HG03342 (cell line): ENCODE measurements at regions not wholly inside any gene's neighbourhood (a gene's known extent, or its start where the extent isn't known, plus 50 kb on each side); places are given as distances from the start of the nearest gene placed in this dataset.
"Not testable (repeated sequence)": the region's sequence is repeated elsewhere in the genome, so short reads cannot be mapped to it uniquely, and the experiment has no call there.

ENCODE experiments used
- ATAC-seq: cut with Tn5 transposase; IDR thresholded peaks from one replicate; pipeline ENCODE4 v1.9.1; 2021; ENCODE audit warnings: mild to moderate bottlenecking, moderate library complexity; ENCODE audit not compliant: unreplicated experiment

DNA sequence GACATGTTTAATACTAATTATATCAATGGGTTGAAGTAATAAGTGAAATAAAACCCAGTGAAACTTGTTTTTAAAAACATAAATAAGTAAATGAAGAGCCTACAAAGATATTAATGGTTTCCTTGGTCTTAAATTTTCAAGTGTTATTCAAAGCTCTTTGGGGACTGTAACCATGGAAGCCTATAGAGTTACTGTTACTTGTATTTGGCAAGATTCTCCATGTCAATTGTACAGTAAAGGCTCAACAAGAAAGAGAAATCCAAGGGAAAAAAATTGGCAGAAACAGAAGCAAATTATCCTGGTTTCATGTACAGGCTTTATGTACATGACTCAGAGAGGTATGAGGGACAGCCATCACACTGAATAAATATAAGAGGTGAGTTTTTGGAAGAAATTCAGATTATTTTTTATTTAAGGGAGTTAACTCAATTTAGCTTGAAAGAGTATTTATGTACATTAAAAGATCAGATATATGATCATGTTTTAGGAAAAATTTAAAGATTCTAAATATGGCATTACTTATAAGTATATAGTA, 151.1 kb upstream of the HMGA2 start:
- ATAC-seq = no peak

DNA sequence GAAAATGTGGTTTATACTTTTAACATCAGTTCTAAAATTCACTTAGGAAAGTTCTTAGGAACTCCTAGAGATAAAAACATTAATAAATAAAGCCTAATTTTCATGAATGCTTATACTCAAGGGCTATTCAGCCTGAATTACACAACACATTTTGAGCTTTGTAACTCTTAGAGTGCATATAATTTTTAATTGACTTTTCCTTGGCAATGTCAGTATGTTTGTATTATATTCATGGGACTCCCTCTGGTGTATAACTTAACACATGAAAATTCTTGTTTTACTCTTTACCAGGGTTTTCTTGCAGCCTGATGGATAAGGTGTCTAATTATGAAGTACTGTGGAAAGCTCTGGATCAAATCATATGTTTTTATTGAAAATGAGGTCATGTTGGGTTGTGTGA, 150.6 kb upstream of the HMGA2 start:
- ATAC-seq = no peak

DNA sequence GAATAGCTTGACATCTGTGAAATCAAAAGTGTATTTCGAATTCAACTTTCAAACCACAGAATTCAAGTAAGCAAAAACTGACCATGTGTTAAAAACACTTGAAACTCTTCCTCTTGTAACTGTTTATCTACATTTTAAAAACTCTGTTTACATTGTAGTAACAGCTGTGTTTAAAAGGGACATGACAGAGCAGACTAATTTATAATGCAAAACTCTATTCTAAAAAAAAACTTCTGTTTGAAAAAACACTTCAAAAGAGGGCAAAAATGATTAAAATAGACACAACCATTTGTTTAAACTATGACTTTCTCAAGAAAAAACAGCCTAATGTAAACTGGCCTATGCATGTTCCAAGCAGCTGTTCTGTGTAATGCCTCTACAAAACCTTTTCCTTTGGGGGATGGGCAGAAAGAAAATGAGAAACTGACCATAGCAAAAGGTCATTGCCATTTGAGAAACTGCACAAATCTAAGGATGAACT, 149.1 kb upstream of the HMGA2 start:
- ATAC-seq = no peak

DNA sequence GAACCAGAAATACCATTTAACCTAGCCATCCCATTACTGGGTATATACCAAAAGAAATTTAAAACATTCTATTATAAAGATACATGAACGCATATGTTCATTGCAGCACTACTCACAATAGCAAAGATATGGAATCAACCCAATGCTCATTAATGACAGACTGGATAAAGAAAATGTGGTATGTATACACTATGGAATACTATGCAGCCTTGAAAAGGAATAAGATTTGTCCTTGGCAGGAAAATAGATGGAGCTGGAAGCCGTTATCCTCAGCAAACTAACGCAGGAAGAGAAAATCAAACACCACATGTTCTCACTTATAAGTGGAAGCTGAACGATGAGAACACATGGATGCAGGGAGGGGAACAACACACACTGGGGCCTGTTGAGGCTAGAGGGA, 146.1 kb upstream of the HMGA2 start:
- not testable (repeated sequence) for ATAC-seq

DNA sequence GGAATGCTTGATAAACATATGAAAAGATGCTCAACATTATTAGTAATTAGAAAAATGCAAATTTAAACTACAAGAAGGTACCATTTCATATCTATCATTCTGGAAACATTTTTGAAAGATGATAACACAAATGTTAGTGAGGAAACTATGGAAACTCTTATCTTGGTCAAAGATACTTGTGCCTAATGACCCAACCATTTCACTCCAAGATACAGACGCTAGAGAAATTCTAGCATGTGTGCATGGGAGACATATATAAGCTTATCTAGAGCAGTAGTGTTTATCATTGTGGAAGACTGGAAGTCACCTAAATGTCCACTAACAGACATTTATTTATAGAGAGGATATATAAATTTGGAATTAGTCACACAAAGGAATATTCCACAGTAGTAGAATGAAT, 143.1 kb upstream of the HMGA2 start:
- ATAC-seq = no peak

DNA sequence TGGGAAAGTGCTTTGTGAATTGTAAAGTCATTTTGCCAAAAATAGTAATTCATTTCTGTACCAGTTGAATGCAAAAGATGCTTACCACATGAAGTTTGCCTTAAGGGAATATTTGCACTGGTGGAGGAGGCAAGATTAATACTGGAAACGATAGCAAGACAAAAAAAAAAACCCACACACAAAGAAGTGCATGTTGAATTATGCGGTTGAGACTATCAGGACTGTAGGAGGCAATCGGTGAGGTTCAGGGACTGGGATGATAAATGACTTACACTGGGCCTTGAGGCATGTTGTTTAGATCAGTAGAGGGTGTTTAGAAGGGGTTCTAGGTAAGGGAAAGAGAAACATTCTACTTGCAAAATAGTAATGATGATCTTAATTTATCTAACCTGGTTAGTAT, 142.2 kb upstream of the HMGA2 start:
- ATAC-seq = no peak

DNA sequence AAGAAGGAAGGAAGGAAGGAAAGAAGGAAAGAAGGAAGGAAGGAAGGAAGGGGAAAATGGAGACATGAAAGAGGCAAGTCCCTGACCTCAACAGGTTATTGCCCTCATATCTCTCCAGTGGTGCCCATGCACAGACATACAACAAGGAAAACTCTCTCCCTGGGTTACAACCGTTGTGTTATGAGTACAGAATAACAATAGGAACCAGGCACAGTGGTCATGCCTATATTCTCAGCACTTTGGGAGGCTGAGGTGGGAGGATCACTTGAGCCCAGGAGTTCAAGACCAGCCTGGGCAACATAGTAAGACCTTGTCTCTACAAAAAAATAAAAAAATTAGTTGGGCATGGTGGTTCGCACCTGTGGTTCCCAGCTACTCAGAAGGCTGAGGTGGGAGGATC, 139.4 kb upstream of the HMGA2 start:
- ATAC-seq = no peak

DNA sequence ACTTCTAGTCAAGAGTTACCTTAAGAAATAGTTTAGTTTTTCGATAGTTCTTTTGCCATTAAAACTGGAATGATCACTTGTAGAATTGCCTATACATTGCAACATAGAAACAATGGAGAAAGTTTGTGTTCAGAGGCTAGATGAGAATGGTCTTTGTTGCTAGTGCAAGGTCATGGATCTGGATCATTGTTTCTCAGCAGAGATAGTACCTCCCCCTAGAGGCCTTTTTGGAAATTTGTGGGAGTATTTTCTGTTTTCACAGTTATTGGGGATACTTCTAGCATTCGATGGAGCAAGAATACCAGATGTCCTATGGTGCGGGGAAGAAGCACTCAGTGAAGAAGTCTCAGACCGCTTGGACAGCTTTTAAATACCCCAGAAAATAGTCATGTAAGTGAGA, 138.8 kb upstream of the HMGA2 start:
- no peak for ATAC-seq

DNA sequence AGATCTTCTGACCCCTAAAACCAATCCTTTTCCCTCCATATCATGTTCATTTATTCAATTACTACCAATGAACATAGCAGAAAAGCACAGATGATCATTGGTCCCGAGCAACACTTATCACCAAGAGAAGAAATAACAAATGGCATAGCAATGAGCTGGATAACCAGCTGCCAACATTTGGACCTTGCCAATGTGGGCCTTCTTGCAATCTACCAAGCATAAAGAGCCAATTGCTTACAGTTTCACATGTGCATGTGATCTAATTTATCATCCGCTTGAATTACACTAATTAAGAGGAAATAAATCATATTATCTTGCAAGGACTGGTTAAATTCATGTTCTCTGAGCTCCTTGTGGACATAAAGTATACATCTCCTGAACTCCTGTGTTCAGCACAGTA, 134.8 kb upstream of the HMGA2 start:
- ATAC-seq = no peak

DNA sequence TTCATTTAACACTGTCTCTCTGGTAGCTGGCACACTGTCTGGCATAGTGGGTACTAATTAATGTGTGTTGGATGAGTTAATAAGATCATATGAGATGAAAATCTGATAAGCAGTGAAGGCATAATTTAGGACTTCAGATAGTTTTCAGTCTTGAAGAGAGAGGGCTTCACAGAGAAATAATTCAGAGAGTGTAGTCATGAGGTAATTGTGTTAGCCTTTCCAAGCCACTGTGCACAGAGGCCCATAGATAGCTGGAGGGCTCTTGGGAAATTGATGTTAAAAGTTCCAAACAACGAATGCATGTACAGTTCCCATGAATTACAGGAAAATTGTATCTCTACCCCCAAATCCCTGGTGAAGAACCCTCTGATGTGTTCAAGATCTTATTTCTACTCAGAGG, 133.8 kb upstream of the HMGA2 start:
- ATAC-seq = no peak

DNA sequence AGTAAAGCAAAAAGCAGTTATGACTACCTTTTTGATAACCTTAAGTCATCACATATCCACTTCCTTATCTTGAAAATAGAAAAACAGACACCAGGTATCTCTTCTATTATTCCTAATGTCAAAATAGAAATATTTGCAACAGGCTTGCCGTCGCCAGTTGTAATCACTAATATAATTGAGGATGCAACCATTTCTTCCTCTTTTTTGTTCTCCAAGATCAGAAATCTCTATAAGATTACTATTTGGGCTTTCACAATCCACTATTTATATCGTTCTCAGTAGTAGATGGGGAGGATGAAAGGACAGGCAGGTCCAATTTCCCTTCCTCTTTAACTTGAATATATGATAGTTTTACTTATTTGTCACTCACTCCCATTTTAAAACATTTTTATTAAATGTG, 130.2 kb upstream of the HMGA2 start:
- ATAC-seq = no peak

DNA sequence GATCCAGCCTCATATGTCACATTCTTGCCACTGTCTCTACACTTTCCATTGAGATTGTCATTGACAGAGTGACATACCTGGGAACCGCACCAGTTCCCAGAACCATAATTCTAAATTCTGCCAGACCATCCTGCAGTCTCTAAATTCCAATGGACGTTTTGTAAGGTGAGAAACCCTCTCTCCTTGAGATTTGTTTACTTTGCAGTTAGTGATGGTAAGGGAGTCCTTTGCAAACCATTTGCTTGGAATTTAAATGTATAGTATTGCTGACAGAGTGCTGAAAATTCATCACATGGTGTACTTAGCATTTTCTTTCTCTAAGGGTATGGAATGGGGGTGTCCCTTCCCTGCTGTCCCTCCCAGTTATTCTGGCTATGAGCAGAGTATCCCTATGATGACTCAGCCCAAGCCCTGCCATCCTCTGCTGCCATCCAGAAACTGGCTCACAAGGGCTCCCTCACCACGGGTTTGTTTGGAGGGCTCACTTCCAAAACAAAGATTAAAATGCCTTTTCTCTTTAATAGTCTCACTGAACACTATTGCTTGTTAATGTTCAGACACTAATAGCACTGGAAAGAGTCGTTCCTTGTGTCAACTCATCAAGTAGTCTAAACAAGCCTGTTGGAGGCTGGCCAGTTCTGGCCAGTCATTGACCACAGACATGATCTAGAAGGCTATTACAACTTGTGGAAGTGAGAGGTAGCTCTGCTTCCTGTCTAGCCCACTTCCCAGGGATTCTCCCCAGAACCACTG, 129.0 kb upstream of the HMGA2 start:
- ATAC-seq = no peak

DNA sequence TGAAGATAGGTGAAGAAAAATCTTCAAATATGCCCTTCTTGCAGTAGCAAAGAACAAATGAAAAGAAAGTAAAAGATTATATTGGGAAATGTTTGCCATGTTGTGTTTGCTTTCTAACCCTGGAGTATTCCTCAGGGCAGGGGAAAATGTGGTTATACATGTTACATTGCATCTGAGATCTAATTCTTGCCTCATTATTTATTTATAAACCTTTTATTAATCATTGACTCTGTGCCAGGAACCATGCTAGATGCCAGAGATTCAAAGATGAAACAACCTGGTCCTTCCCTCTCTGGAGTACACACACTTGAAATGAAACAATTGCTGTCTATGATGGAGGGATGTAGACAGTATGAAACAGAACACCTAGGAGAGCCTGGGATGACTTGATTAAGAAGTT, 128.1 kb upstream of the HMGA2 start:
- ATAC-seq = no peak

DNA sequence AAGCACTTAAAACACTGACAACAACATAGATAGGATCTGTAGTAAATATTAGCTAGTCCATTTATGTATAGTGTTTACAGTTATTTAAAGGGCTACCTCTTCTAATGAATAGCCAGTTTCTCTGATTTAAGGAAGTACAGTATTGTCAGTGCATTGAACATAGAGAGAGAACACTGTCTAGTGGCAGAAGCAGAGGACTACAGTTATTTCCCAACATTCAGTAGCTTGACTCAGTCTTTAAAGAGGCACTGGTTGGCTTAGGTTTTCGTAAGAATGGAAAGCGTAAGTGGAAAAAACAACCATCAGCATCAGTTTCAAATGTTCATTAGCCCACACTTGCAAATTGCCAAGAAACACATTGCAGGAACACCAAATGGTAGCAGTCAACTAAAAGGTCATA, 125.0 kb upstream of the HMGA2 start:
- no peak for ATAC-seq

DNA sequence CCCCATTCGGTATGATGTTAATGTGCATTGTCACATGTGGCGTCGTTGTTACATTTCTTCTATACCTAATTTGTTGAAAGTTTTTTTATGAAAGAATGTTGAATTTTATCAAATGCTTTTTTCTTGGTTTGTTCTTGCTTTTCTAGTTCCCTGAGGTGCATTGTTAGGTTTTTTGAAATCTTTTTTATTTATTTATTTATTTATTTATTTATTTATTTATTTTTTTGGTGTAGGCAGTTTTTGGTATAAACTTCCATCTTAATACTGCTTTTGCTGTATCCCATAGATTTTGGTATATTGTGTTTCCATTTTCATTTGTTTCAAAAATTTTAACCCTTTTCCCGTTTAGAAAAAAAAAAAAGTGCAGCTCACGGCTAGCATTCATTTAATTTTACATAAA, 121.1 kb upstream of the HMGA2 start:
- no peak for ATAC-seq

DNA sequence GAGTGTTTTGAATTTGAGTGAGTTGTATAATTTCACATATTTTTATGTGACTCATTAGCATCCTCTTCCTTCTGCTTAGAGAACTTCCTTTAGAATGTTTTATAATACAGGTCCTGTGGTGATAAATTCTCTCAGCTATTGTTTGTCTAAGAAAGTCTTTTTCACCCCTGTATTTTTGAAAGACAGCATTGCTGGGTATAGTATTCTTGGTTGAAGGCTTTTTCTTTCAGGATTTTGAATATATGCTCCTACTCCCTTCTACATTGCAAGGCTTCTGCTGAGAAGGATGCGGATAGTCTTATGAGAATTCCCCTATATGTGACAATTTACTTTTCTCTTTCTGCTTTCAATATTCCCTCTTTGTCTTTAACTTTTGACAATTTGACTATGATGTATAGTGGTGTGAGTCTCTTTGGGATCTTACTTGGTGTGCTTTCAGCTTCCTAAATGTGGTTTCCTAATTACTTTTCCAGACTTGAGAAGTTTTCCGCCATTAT, 118.9 kb upstream of the HMGA2 start:
- ATAC-seq = no peak

DNA sequence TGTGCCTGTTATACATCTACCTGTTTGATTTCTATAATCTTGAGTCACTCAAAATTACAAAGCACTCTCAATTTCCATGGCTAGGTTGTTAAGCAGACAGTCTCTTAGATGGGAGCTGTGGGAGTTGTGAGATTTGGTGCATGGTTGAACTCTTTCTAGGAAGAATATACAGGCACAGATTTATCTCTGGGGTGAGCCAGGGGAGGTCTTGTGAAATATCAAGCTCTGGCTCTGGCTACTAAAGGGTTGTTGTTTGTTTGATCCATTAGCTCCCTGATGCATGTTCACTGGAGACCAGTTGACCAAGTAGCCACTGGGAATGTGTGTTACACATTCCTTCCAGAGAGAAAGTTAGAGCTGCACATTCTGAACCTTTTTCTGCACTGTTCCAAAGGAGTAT, 117.2 kb upstream of the HMGA2 start:
- no peak for ATAC-seq

DNA sequence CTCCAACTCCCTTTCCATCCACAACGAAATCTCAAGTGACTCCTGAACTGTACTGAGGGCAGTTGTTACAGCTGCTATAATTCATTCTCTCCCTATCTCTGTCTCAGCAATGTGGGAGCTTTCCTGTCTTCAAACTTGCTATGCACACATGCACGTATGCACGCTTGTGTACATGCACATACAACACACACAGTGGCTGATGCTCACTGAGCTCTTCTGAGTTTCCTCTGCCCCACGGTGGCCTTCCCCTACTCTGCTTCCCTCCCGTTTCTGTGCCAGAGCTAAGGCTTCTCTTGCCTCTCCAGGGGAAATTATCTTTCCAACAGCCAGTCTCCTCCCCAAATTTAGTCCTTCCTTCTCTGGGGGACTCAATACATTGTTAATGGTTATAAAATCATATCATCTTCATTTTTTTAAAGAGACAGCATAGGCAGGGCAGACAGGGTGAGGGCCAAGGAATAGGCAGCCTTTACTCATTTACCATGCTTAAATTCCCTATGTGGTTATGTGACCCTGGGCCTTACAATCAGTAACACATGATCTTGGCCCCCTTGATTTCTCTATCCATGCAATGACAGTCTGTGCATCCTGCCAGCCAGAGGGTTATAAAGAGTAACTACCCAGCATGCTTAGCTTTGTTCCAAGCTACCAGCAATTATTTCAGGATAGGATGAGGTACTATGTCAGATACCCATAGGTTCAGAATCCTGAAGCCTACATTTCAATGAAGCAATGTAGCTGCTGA, 111.9 kb upstream of the HMGA2 start:
- ATAC-seq = no peak

DNA sequence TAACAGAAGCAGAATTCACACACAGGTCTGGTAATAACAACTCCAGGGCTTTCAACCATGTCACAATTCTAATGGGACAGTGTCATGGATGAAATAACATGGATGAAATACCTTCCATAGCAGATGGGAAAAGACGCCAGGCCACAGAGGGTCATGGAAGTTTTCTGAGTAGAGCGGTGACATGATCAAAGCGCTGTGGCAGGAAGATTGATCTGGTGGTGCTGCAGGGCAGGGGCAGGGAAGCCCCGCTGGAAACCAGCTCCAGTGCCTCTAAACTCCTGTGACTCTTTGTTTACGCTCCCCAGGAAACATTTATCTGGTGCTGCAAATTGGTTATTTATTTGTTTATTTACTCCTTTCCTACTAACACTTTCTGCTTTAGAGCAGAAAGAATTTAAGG, 108.3 kb upstream of the HMGA2 start:
- ATAC-seq = no peak

DNA sequence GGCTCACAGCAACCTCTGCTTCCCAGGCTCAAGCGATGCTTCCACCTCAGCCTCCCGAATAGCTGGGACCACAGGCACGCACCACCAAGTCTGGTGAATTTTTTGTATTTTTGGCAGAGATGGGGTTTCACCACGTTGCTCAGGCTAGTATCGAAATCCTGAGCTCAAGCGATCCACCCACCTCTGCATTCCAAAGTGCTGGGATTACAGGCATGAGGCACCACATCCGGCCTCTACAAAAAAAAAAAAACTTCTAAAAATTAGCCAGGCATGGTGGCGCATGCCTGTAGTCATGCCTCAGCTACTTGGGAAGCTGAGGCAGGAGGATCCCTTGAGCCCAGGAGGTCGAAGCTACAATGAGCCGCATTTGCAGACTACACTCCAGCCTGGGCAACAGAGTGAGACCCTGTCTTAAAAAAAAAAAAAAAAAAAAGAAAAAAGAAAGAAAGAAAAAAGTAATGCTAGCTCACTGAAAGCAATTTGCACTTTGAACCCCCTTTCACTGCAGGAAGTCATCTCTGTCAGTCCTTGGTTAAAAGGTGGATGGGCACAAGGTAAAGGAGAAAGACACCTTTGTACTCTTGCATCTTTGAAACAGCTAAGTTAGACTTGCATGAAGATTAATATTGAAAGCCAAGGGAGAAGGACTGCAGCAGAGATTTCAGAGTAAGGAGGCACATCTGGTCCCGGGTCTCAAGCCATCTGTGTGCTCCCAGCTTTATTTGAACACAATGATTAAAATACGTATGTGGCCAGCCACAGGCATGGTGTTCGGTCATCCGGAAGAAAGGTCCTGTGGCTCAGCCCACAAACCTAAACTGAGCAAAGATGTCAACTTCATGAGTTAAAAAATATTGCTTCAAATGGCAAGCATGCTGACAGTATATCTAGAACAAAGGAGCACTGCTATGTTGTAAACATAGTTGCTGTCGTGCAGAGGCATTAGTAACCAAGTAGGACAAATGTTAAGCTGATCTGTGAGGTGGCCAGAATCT, 103.8 kb upstream of the HMGA2 start:
- no peak for ATAC-seq
